ENCODE measurements at regions not wholly inside any gene's neighbourhood (a gene's known extent, or its start where the extent isn't known, plus 50 kb on each side); places are given as distances from the start of the nearest gene placed in this dataset.

DNA sequence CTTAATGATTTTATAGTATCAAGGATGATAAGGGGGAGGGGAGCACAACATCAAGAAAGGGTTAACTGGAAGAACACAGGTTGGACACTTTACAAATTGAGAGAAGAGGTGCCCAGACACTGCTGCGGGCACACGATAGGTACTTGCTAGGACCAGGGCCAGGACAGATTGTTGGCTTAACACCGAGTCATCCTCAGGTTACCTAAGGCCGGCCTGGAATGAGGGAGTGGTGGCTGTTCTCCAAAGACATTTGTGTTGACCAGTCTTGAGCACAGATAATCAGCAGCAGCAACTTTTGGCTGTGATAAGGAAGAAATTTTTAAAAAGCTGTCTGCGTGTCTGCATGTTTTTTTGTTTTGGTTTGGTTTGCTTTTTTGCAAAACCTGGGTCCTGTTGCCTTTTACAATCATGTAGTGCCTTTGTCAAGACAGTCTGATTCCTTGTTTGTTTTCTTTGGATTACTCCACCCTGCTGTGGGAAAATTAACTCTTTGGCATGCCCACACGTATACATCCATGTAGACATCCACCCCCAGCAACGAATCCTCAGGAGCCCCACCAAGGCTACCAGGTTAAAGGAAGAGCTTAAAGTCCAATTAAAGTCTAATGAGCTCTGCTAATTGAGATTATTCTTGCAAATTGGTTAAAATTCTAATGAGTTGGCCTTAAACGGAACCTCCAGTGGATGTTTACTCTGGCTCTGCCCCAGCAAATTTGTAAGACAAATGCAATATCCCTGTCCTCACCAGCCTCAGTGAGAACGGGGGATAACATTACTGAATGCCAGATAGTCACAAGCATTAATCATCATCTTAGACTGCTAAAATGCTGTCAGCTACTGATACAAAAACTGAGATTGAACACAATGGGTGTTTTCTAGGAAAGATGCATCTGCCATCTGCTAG is 382.3 kb downstream of the ACTL7B start:
- TF ChIP-seq, protein P1, sequence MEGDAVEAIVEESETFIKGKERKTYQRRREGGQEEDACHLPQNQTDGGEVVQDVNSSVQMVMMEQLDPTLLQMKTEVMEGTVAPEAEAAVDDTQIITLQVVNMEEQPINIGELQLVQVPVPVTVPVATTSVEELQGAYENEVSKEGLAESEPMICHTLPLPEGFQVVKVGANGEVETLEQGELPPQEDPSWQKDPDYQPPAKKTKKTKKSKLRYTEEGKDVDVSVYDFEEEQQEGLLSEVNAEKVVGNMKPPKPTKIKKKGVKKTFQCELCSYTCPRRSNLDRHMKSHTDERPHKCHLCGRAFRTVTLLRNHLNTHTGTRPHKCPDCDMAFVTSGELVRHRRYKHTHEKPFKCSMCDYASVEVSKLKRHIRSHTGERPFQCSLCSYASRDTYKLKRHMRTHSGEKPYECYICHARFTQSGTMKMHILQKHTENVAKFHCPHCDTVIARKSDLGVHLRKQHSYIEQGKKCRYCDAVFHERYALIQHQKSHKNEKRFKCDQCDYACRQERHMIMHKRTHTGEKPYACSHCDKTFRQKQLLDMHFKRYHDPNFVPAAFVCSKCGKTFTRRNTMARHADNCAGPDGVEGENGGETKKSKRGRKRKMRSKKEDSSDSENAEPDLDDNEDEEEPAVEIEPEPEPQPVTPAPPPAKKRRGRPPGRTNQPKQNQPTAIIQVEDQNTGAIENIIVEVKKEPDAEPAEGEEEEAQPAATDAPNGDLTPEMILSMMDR (IDR thresholded peaks at IDR 0.05; ENCODE audit: insufficient read depth, low read depth, low read length): no peak
- no peak for TF ChIP-seq EZH2 (IDR thresholded peaks at IDR 0.05; ENCODE audit: insufficient read depth, low read length)

All from astrocyte (in vitro differentiated cells and primary cell).